ENCODE measurements at regions not wholly inside any gene's neighbourhood (a gene's known extent, or its start where the extent isn't known, plus 50 kb on each side); places are given as distances from the start of the nearest gene placed in this dataset.

DNA sequence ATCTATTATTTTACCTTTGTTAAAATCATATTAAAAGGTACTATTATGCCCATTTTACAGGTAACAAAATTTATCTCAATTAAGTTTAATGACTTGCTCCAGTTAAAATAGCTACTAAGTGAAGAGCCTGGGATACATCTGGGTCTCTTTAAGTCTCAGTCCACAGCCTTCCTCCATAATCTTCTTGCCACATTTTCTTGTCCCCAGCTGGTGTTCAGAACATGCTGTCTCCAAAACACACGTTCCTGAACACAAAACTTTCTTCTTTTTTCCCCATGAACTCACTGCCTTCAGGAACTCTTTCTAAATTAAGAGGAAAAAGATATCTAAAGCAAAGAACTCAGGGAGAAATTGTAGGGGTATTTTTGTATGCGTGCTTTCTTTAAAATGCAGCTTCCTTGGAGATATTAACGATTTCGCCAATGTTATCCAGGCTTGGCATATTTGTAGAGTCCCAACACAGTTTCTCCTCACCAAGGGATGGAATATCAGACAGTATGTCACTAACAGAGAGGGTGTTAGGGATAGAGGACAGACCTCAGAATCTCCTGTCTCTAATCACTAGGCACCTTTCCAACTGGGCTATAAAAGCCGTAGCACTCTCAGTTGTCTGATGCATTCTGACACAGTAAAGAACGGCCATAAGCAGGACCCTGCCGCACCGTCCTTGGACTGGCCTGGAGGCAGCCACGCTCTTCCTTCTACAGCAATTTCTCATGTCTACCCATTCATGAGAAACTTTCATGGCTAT is 232.8 kb upstream of the BLID start:
- intact Hi-C loops (cut with micrococcal nuclease), result no loop called here

GRCh38 chr11:122346006-122346405 is 230.0 kb upstream of the BLID start:
- intact Hi-C loops (cut with micrococcal nuclease), result no loop called here

- intact Hi-C loops (cut with micrococcal nuclease), result no loop called here
Observed at GRCh38 chr11:122345586-122345985, 229.6 kb upstream of the BLID start.

DNA sequence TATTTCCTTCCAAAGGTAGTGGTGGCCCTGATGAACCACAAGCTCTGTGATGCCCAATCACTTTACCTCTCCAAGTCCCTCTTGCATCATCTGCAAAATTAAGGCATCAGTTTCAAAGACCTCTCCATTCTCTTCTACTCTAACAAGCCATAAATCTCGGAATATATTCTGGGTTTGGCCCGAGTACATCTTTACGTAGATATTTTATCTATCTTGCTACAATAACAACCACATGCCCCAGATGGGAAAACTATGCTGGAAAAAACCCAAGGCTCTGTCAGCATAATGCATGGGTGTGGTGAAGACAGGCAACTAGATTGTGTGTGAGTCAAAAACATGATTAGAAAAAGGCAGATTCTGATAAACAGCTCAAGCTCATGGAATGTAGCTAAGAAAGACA is 228.2 kb upstream of the BLID start:
- intact Hi-C loops (cut with micrococcal nuclease), result no loop called here

DNA sequence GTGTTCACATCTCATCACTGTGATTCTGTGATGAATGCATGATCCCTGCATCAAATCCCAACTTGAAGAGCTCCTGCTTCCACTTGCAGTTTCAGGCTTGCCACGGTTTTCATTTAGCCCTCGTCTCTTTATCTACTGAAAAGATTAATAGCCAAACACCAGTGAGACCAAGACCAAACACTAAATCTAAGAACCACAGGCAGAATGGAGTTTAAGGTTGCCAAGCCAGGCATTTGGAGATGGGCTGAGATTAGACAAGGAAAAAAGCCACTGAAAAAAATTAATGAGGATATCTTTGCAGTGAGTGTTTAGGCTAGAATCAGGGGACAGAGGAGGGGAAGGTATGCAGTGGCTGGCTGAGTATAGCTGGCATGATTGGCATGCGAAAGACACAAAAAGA is 227.2 kb upstream of the BLID start:
- intact Hi-C loops (cut with micrococcal nuclease), result no loop called here

GRCh38 chr11:122342089-122342744 is 226.2 kb upstream of the BLID start:
- intact Hi-C loops (cut with micrococcal nuclease), result no loop called here

- intact Hi-C loops (cut with micrococcal nuclease), result no loop called here
Observed at GRCh38 chr11:122341477-122341876, 225.5 kb upstream of the BLID start.

DNA sequence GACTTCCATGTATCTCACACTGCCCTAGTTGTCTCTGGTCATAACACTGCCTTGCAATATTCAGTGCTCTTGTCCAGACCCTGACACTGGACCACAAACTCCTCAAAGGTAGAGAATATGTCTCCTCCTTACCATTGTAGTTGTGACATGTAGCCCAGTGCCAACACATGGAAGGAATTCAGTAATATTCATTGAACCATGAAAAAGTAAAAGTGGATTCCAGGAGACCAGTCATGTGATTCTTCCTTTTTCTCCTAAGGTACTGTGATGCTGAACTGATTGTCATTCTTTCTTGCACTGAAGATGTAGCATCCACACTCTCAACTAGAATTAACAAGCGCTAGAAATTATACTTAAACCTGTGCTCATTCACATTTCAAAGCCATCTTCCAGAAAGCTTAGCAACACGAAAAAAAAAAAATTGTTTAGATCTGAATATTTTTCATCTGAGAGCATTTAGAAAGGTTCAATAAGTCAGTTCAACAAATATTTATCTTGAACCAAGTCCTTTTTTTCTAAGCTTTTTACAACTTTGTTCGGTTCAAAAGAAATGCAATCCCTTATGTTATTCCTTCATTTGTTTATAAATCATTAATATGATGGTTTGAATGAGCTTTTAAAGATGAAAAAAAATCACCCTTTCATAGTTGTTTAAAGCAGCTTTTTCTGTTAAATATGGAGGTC is 224.7 kb upstream of the BLID start:
- intact Hi-C loops (cut with micrococcal nuclease), result no loop called here

- intact Hi-C loops (cut with micrococcal nuclease), result no loop called here
Observed at GRCh38 chr11:122339436-122340060, 223.5 kb upstream of the BLID start.

- intact Hi-C loops (cut with micrococcal nuclease), result no loop called here
Observed at GRCh38 chr11:122337704-122338103, 221.7 kb upstream of the BLID start.

DNA sequence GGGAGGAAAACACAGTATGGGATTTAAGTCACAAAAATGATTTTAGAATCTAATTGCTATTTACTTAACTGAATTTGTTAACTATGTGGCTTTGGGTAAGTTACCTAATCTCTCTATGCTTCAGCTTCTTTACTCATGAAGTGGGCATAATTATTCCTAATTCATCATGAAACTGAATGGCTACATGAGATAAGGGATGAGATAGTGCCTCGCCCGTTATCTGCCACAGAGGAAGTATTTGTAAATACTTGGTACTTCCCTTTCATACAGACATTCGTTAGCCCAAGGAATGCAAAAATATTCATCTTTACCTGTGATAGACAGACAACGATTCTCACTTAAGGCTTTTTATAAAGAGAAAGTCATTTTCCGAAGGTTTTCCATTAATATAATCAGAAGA is 221.2 kb upstream of the BLID start:
- intact Hi-C loops (cut with micrococcal nuclease), result no loop called here

- intact Hi-C loops (cut with micrococcal nuclease), result no loop called here
Observed at GRCh38 chr11:122336706-122337105, 220.7 kb upstream of the BLID start.

GRCh38 chr11:122334546-122335339 is 218.7 kb upstream of the BLID start:
- intact Hi-C loops (cut with micrococcal nuclease), result no loop called here

DNA sequence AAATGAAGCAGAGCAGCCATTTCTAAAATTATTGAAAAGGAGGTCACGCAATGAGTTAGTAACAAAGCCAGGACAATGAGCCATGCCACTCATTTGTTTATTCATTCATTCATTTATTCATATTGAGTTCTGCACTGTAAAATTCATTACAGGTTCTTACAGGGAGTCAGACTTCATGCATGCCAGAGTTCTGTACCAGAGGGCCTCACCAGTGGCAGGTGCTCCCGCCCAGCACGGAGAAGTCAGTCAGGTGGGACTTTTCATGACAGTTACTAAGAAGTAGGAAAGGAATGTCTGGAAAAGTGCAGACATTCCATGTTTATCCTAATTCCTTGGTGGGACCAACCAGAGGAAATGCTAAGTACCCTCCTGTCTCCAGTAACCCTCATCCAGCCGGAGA is 217.5 kb upstream of the BLID start:
- intact Hi-C loops (cut with micrococcal nuclease), result no loop called here

GRCh38 chr11:122331079-122331478 is 215.1 kb upstream of the BLID start:
- intact Hi-C loops (cut with micrococcal nuclease), result no loop called here

GRCh38 chr11:122330279-122330965 is 214.4 kb upstream of the BLID start:
- intact Hi-C loops (cut with micrococcal nuclease), result no loop called here

DNA sequence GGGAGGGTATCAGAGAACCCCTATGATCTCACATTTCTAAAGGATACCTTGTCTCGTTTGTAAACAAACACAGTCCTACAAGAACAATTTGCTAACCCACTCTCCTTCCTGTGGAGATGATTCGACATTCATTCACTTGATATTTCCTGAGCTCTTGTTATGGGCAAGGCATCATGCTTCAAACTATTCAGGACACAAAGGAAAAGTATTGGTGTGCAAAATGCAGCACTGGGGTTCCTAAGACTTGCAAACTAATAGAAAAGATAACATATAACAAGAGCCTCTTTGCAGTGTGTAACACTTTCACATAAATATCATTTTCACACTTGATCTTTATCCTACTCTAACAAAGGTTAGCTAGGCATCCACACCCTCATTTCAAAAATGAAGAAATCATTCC is 211.5 kb upstream of the BLID start:
- intact Hi-C loops (cut with micrococcal nuclease), result no loop called here

DNA sequence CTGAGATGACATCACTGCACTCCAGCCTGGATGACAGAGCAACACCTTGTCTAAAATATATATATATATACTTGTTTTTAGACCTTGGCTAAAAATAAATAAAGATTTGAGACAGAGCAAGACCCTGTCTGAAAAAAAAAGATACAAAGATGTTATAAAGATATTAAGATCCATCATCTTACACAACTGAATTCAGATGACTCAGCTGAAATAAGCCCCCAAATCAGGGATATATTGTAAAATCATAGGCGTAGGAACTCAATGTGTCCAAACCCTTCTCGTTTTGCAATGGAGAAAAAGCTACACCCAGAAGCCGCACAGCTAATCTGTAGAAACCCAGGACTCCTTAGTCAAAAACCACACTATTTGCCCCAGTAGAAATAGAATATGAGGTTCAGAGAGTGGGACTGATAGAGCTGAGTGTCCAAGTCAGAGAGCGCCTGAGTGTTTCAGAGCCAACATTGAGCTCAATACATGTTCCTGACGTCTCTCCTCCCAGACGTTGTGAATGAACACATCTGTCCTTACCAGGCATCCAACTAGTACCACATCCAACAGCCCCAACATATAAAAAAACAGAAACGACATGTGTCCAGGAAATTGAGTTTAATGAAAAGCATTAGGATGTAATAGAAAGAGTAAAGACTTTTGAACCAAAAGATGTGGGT is 207.9 kb upstream of the BLID start:
- intact Hi-C loops (cut with micrococcal nuclease), result no loop called here

DNA sequence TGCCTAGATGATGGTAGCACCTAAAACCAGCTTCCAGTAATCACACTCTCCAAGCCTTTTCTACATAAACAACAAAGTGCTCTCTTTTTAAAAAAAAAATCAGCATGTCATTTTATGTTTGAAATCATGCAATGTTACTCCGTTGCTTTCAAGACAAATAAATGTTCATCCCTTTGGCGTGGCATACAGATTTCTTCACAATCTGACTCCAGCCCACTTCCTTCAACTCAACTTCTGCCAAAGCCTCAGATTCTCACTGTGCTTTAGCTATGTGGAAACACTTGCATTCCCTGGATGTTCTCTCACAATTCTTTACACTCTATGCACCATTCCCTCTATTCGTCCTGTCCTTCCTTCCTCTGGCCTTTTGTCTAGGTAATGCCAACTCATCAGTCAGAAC is 206.3 kb upstream of the BLID start:
- intact Hi-C loops (cut with micrococcal nuclease), result no loop called here

DNA sequence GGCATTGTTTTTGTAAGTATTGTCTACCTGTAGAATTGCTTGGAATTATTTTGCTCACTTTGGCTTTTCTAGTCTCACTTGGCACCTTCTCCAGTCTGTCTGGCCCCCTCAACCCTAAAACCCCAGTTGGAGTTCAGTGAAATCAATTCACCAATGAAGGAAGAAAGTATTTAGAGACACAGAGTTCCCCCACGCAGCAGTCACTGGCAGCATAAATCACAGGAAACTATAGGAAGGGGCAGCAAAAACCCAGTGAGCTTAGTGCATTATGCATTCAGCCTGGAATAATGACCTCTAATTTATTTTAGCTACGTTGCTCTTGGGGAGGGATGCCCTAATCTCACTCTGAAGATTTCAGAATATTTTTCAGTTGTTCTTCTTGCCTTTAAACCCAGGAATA is 204.7 kb upstream of the BLID start:
- intact Hi-C loops (cut with micrococcal nuclease), result no loop called here

Measured in T-helper 1 cell treated with Interleukin-12 subunit alpha and Interleukin-12 subunit beta and Interleukin-4 antibody, amounts not matched to agents 30 ng/mL and 1 ng/mL, for 36 hours (primary cell).